HCEC 1CT (cell line): ENCODE measurements at regions not wholly inside any gene's neighbourhood (a gene's known extent, or its start where the extent isn't known, plus 50 kb on each side); places are given as distances from the start of the nearest gene placed in this dataset.
A peak's percentile ranks its signal among the peaks of the same experiment; 100 is the strongest.
"Not testable (repeated sequence)": the region's sequence is repeated elsewhere in the genome, so short reads cannot be mapped to it uniquely, and the experiment has no call there.

Source experiments
- DNase-seq: peaks from one replicate; pipeline ENCODE4 v3.0.0-alpha.2; 2017

DNA sequence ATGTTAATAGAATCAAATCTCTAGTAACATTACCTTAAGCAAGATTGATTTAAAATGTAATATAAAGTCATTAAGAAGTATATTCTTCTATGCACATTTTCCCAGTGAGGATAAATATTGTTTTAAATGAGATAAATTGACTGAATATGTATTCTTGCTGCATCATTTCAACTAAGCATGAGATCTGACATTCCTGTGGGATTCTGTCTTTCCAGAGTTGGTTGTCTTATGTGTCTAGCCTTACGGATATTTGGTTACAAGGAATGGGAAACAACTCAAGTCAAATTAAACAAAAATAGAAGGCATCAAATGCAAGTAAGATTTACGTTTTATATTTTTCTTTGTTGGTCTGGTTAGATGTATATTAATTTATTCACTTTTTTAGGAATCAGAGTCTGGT is 287.5 kb downstream of the PTGER3 start:
- DNase-seq = no peak

DNA sequence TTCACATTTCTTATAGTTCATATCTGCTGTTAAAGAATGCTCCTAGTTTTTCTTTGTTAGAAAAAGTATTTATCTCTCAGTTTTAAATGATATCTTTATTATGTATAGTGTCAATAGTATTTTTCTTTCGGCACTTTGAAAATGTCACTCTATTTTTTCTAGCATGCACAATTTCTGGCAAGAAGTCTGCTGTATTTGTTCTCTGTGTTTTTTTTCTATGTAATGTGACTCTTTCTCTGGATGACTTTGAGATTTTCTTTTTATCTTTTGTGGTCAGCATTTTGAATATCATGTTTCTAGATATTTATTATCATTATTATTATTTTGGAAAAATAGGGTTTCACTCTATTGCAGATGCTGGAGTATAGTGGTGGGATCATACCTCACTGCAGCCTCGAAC is 285.2 kb downstream of the PTGER3 start:
- DNase-seq = no peak

DNA sequence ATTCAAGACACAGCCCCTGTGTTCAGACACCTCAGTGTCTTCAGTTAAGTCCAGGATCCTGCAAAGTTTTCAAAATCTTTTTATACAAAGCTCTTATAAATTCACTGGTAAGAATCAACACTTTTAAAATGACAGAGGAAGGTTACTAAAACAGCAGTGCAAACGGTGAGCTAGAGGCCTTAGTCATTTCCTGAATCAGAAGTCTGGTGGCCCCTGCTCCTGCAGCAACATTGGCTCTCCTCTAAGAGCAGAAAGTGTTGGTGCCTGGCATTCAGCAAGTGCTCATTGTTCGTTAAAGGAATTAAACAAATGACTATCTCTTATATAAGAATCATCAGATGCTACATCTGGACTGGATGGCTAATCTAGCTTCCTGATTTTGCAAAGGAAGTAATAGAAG is 282.9 kb downstream of the PTGER3 start:
- DNase-seq = peak; percentile 9

DNA sequence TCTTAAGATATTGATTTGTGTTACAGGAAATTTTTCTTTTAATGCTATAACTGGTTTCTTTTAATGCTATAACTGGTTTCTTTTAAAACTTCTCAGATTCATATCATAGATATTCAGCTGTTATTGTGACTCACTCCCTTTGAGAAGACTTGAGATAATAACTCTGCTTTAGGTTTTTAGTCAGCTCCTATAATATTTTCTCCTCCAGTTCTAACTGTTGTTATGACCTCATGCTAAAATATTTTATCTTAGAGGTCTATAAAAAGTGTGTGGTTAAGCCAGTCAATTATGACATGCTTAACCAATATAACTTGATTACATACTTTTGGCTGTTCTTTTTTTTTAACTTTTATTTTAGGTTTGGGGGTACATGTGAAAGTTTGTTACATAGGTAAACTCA is 280.2 kb downstream of the PTGER3 start:
- peak; percentile 49 for DNase-seq

DNA sequence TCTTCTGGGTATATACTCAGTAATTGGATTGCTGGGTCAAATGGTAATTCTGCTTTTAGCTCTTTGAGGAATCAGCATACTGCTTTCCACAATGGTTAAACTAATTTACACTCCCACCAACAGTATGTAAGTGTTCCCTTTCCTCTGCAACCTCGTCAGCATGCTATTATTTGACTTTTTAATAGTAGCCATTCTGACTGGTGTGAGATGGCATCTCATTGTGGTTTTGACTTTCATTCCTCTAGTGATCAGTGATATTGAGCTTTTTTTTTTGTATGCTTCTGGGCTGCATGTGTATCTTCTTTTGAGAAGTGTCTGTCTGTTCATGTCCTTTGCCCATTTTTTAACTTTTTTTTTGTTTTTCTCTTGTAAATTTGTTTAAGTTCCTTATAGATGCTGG is 279.4 kb downstream of the PTGER3 start:
- DNase-seq = no peak

DNA sequence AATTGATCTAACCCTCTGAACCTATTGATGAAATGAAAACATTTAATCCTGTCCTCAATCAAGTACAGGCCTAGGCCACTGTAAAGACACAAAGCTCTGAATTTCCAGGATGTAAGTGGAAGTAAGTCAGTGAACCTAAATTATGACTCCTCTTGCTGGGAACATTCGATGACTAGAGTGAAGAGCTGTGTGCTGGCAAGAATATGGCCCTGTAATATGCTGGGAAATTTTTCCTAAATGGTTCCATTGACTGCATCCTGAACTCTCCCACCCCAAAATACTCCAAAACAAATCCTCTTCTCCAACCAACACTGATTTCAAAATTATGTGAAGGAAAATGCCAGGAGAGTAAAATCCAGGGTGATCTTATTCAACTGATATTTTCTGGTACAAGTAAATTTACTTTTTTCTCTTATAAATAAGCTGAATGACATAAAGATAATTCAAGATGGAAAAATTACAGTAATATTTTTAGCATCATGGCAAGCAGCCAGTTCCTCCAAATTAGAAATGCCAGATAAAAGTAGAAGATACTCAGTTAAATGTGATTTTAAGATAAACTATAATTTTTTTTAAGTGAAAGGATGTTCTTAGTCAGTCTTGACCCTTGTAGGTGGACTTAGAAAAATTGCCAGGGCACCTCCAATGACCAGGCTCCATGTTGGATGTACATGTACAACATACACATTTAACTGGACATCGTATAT is 269.4 kb downstream of the PTGER3 start:
- no peak for DNase-seq

DNA sequence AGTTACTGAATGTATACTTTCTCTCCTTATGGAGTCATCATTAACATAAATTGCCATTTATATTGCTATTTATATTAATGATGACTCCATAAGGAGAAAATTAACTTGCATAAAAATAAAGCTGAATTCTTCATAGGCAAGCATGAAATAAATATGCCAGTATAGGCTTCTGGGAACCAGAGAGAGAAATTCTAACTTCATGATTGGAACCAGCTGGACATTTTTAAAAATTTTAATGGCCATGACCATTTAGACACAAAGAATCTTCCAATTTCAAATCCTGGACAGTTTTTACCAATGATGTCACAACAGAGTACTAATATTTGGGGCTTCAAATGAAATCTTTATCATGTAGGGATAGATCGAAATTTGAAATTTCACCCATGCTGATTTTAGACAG is 268.7 kb downstream of the PTGER3 start:
- no peak for DNase-seq

DNA sequence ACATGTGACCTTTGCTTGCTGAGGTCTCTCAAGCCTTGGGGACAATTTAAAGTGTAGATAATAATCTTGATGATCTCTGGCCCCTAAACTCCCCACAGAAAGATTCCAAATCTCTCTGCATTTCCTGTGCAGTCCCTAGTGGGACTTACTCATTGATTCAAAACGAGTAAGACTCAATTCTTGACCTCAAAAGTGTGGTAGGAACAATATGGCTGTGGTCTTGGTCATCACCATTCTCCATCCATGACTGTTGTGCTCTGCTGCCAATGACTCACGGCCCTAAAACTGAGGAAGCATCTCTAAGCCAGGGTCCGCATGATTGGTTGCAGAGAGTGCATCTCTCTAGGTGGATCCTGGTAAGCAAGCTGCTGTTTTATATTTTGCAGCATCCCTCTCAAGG is 268.0 kb downstream of the PTGER3 start:
- peak; percentile 61 for DNase-seq

DNA sequence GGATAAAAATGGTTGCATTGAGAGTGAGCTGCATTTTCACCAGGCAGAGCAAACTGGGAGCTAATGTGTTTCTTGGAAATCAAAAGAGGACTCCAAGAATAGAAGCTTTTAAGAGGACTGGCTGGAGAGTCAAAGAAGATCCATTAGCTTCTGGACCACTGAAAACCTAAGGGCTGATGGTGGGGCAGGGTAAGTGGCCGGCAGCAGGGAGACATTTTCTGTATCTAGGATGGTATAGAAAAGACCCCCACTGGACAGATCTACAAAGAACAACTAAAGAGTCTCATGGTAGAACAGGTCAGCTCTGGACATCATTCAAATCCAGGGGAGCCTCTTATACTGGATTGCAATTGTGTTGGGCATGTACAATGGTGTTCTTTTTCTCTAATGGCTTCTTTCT is 262.3 kb downstream of the PTGER3 start:
- DNase-seq = no peak

DNA sequence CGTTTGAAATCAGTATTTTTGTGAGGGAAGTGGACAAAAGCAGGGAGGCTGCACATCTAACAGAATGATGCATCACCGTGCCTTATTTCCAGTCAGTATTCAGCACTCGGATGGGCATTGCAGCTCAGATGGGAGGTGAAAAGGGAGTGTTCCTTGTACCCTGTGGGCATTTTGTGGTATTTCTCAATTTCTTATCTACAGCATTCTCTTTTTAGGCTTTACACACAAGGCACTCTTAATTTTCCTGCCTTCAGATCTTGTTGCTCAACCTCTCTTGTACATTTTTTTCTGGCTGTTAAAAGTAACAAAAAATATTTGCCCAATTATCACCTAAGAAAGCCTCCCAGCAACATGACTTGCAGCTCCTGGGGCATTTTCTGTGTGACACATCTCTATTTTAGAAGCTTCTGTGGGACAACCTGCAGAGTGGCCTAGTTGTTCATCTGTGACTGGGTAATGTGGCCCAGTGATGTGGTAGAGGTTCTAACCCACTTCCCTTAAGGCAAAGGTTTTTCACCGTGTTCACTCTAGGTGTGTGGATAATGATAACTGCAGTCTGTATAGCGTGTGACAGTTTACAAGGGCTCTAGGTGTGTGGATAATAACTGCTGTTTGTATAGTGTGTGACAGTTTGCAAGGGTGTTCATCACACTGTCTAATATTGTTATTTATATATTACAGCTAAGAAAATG is 257.2 kb downstream of the PTGER3 start:
- DNase-seq = no peak

DNA sequence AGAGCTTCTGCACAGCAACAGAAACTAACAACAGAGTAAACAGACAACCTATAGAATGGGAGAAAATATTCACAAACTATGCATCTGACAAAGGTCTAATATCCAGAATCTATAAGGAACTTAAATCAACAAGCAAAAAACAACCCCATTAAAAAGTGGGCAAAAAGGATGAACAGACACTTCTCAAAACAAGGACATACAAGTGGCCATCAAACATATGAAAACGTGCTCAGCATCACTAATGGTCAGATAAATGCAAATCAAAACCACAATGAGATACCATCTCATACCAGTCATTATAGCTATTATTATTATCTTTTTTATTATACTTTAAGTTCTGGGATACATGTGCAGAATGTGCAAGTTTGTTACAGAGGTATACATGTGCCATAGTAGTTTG is 252.6 kb downstream of the PTGER3 start:
- DNase-seq = not testable (repeated sequence)

DNA sequence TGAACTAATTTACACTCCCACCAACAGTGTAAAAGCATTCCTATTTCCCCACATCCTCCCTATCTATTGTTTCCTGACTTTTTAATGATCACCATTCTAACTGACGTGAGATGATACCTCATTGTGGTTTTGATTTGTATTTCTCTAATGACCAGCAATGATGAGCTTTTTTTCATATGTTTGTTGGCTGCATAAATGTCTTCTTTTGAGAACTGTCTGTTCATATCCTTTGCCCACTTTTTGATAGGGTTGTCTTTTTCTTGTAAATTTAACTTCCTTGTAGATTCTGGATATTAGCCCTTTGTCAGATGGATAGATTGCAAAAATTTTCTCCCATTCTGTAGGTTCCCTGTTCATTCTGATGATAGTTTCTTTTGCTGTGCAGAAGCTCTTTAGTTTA is 251.3 kb downstream of the PTGER3 start:
- not testable (repeated sequence) for DNase-seq

DNA sequence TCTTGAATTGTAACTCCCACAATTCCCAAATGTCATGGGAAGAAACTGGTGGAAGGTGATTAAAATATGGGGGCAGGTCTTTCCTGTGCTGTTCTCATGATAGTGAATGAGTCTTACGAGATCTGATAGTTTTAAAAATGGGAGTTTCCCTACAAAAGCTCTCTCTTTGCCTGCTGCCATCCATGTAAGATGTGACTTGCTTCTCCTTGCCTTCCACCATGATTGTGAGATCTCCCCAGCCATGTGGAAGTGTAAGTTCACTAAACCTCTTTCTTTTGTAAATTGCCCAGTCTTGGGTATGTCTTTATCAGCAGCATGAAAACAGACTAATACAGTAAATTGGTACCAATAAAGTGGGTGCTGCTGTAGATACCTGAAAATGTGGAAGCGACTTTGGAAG is 245.0 kb downstream of the PTGER3 start:
- DNase-seq = not testable (repeated sequence)

DNA sequence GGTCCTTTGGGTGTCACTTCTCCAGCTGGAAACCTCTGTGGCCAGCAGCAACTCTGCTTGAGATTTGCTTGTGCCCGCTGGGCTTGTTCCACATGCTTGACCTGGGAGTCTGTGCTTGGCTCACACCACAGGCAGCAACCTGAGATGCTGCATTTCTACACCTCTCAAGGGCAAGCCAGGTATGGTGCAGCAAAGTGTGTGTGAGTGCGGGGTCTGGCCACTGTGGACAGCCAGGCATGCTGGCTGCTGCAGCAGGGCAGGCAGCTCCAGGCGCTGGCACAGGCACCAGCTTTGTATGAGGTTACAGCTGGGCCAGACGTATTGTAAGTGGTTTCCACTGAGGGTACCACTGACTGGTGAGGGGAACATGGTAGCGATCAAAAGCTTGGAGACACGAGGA is 242.0 kb downstream of the PTGER3 start:
- no peak for DNase-seq

DNA sequence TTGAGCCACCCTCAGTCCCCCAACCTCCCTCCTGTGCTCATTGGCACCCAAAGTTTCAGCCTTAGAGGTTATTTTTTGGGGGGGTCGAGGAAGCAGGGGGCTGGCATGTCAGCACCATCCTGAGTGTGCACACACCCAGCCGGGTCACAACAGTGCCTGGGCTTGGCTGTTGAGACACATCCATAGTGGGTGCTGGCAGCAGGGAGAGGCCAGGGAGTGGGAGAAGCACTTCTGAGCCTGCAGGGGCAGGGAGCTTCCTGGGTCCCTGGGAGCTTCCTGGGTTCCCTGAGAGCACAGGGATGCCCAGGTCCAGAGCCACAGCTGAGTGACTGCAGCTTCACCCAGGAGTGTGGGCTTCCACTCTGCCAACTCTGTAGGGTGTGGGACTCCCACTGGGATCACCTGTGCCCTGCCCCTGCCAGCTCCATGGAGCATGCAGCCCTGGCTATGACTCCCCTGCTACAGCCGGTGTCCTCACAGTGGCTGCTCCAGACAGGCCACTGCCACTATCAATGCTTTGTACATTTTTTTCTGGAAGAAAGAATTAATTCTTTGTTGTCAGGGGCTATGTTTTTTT is 240.4 kb downstream of the PTGER3 start:
- DNase-seq = no peak

DNA sequence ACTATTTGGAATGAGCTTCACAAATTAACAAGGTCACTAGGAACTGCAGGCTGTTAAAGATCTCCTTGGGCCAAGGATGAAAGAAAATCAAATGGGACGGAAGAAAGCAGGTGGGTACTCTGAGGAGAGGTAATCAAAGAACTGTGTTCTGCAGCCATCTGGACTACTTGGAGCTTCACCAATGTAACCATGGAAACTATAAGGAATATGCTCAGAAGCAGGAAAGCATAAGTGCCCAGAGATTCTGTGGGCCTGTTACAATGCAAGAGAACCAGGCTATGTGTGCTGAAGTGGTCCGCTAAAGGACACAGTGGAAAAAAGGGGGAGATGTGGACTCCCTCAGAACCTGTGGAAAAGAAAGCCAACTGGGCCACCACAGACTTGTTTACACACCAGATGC is 238.5 kb downstream of the PTGER3 start:
- no peak for DNase-seq

DNA sequence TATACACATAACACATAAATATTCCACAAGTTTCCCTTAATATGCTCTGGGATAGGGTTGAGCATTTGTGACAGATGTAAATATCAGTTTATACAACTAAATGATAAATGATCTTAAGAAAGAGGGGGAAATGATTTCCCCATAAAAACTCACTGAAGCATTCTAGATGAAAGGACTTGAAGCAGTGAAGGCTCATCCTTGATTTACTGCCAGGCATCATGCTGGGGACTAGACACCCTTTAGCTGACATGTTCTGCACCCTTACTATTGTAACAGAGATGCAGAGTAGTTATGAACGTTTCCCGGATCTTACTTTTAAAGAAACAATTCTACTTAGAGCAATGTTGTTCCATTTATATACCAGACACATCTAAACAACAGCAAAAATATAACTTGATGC is 235.8 kb downstream of the PTGER3 start:
- no peak for DNase-seq

DNA sequence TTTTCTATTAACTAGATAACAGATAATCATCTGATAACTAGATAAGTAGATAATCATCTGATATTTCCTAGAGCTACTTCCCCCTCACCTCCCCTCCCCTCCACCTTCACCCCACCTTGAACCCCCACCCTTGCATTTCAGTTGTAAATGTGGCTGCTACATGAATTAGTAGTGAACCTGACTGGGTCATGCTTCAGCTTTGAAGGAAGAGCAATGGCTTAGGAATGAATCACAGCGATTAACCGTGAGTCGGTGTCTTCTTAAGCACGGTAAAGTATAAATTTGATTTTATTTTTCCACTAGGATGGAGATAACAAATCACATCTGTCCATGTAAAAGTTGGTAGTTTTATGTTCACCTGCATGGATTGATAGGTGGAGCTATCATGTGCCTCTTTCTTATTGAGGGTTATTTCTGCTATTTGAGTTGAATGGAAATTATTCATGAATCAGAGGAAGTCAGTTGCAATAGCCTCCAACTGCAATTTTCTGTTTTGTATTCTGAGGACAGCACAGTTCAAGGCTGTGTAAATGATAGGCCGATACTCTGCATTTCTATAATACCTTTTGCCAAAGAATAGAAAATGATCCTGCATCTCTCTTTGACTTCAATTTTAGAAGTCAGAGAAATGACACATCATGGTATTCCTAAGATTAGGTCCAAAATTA is 235.0 kb downstream of the PTGER3 start:
- DNase-seq = no peak

DNA sequence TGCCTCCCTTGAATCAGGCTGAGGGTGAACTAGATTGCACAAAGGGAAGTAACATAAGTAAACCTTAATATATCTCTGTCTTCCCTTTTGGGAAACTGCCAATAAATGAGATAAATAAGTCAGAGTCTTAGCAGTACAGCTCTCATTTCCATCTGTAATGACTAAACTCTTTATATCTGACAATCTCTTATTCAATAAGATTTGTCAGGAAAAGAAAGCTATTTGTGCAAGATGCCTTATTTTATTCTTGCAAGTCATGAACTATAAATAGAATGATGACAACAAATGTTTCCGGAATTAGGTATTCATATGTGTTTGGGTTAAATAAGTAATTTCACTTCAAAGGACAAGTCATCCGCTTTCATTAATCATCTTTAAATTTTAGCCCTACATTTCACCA is 229.2 kb downstream of the PTGER3 start:
- DNase-seq = peak; percentile 72

DNA sequence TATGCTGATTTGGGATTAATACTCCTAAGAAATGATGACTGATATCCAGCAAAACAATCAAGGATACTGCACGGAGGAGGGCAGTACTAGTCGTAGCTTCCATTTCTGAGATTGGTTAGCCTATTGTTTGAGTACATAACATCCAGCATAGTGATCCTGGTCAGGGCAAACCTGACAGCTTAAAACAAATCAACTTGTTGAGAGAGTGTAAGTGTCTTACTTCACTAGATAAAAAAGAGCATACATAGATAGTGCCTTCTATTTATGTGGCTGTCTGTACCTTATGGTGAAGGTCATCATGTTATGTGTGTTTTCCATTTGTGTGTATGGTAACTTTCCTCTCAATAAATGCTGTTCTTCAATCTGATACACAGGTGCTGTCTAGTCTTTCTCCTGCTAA is 228.4 kb downstream of the PTGER3 start:
- no peak for DNase-seq

DNA sequence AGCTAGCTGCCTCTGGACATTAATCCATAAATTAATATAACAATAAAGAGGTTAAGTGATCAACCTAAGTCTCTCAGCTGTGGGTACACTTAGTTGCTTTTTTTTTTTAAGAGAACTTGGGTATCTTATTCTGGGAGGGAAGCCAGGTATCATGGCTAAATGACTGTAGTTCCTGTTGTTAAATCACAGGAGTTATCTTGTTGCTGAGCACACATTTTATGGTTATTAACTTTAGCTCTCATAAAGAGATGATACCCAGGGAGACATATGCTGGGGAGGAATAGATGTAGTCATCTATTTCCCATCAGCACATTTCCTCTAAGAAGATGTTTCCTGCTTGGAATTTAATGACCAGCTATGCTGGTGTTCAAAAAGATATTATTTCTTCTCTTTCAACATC is 227.8 kb downstream of the PTGER3 start:
- no peak for DNase-seq

DNA sequence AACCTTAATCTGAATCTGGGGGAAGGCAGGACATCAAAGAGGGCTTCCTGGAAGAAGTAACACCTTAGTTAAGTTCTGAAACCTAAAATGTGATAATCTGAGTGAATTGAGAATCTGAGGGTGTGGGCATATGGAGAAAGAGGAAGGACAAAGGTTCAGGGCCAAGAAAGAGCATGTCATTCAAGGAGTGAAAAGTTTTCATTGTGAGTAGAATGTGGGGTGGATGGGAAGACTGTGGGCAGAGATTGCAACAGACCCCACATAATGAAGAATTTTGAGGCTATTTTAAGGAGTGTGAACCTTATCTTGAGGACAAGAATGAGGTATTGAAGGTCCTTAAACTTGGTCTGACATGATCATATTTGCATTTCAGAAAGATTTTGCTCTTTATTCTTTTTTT is 227.2 kb downstream of the PTGER3 start:
- no peak for DNase-seq

DNA sequence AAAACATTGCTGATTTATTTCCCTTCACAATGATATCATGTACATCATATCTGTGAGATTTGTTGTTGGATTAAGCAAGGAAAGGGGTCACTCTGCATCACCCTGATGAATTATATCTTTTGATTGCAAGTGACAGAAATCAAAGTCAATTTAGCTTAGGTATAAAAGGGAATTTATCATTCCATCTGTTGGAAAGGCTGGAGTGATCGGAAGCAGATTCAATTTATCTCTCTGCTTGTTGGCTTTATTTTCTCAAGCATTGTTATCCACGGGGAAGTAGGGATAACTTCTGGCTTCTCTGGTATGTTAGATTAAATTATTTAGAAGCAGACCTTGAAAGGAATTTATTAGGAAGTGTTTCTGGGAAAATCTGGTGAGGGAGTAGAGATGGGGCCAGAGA is 226.6 kb downstream of the PTGER3 start:
- no peak for DNase-seq

DNA sequence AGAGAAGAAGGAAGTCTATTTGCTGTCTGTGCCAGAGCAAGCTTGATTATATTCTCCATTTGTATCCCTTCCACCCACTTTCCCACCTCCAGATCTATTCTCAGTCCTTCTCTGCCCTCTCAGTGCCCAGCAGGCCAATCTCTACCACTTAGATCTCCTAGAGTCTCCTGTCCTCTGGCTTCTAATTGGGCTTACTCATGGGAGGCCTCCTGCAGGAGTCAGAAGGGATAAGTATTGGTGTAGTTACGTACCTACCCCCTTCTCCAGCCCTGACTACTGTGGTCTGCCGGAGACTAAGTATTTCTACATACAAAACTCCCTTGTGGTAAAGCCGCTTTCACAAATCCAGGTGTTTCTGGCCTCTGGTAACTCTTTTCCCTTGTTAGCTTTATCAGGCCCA is 221.2 kb downstream of the PTGER3 start:
- DNase-seq = no peak
